Activated naive CD4-positive, alpha-beta T cell treated with anti-CD3 and anti-CD28 coated beads, Interleukin-2, amount 50 U/mL, for 24 hours (primary cell): ENCODE measurements at regions not wholly inside any gene's neighbourhood (a gene's known extent, or its start where the extent isn't known, plus 50 kb on each side); places are given as distances from the start of the nearest gene placed in this dataset.

Experiments
- H3K27ac Mint-ChIP-seq: one replicate; pipeline ENCODE4 v1.8.0; 2021; ENCODE audit warnings: mild to moderate bottlenecking, mixed read lengths
- H3K27me3 Mint-ChIP-seq: one replicate; pipeline ENCODE4 v1.8.0; 2021; ENCODE audit warnings: mixed read lengths
- H3K36me3 Mint-ChIP-seq: one replicate; pipeline ENCODE4 v1.8.0; 2021; ENCODE audit warnings: mixed read lengths
- H3K4me1 Mint-ChIP-seq: one replicate; pipeline ENCODE4 v1.8.0; 2021; ENCODE audit warnings: mixed read lengths
- H3K4me3 Mint-ChIP-seq: one replicate; pipeline ENCODE4 v1.8.0; 2021; ENCODE audit warnings: mild to moderate bottlenecking, mixed read lengths
- H3K9me3 Mint-ChIP-seq: one replicate; pipeline ENCODE4 v1.8.0; 2021; ENCODE audit warnings: mixed read lengths

DNA sequence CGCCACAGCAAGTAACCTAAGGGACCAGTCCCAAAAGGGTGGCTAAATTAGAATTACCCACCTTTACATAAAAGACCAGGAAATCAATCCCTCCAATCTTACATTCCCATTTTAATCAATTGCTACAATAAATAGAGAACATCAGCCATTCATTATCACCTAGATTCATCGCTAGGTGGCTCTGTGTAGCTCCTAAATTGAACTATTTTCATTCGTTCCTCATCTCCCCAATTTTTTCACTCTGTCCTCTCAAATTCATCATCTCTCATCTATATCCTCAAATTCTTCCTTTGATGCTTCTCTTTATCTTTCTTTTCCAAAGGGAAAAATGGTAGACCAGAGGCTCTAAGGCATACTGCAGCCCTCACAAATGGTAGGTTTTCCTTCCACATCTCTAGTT lies 108.2 kb upstream of the TNC start:
- Mint-ChIP-seq H3K4me1 (no peaks in the 10 kb centered on the region), H3K9me3 (no peaks in the 10 kb centered on the region), H3K27ac (no peak overlapping the region), H3K27me3 (peaks cover 9% of the 10 kb centered on the region), H3K4me3 (no peak overlapping the region), H3K36me3 (no peaks in the 10 kb centered on the region)

- no peak overlapping the region for H3K27ac Mint-ChIP-seq
- H3K9me3 Mint-ChIP-seq, result no peaks in the 10 kb centered on the region
Measured at GRCh38 chr9:115229496-115229895, 111.5 kb upstream of the TNC start.

DNA sequence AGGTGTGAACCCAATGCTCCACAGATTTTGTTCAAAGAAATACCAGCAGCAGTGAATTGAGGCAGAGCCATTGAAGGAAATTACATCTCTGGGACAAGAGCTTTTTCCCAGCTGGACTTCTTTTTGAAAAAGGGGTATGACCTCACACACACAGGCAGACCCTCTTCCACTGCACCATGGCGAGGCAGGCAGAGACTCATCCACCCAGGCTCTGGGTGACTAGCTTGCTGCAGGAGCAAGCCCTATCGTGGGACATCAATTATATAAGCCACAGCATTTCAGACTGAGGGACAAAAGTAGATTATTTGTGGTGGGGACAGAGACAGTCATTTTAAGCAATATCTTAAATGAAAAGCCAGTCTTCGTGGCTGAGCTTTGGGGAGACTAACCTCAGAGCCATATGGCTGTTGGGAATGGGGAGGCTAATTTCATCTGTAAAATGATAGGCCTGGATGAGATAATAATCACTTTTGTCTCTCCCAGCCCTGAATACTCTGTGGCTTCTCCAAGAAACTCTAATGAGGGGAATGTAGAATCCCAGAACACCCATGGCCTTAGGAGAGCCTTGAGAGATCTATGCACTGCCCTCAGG lies 113.1 kb upstream of the TNC start:
- no peaks in the 10 kb centered on the region for H3K4me1 Mint-ChIP-seq
- no peaks in the 10 kb centered on the region for H3K36me3 Mint-ChIP-seq
- H3K27ac Mint-ChIP-seq, result no peak overlapping the region
- peaks cover 10% of the 10 kb centered on the region for H3K27me3 Mint-ChIP-seq
- H3K9me3 Mint-ChIP-seq, result no peaks in the 10 kb centered on the region
- H3K4me3 Mint-ChIP-seq, result no peak overlapping the region

More at GRCh38 chr9:115229496-115229895, 111.5 kb upstream of the TNC start:
- Mint-ChIP-seq H3K27me3 (peaks cover 13% of the 10 kb centered on the region), H3K4me1 (no peaks in the 10 kb centered on the region), H3K36me3 (no peaks in the 10 kb centered on the region), H3K4me3 (no peak overlapping the region)

DNA sequence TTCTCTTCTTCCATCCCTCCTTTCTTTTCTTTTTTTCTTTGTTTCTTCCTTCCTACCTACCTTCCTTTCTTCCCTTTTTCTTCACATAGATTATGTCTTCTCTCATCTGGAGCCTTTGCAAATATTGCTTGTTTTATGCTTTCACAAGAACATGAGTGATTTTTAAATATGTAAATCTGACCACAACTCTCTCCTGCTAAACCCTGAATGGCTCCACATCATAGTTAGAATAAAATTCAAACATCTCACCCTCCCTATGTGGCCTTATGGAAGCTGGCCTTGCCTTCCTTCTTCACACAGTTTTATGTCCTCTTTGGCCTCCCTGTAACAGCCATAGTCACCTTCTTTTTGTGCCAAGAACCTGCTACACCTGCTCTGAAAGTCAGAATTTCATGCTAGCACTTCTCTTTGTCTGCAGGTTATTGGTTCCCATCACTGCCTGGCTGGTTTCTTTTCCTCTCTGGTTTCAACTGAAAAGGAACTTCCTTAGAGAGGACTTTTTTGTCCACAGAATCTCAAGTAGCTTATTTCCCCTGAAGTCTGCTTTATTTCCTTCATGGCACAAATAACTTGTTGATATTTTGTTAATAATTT lies 114.3 kb upstream of the TNC start:
- H3K27me3 Mint-ChIP-seq, result peaks cover 14% of the 10 kb centered on the region
- H3K9me3 Mint-ChIP-seq, result no peaks in the 10 kb centered on the region
- no peak overlapping the region for H3K27ac Mint-ChIP-seq
- H3K4me1 Mint-ChIP-seq, result no peaks in the 10 kb centered on the region
- no peak overlapping the region for H3K4me3 Mint-ChIP-seq
- no peaks in the 10 kb centered on the region for H3K36me3 Mint-ChIP-seq

DNA sequence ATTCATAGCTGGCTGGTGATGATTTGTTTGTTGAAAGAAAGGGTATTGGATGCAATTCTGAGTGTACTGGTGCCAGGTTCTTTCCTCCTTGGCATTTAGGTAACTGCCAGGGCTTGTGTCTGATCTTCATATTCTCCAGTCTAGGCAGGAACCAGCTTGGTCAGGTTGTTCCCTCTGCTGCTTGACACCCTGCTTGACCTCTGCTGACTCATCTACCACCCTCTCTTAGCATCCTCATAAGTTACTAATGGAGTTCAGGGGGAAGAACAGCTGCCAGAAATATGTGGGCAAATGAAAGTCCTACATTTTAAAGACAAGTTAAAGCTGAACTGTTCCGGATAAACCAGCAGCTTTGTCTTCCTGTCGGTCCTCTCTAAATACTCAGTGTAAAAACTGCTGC lies 116.1 kb upstream of the TNC start:
- Mint-ChIP-seq H3K9me3 (no peaks in the 10 kb centered on the region), H3K27me3 (peaks cover 17% of the 10 kb centered on the region), H3K4me3 (no peak overlapping the region), H3K4me1 (no peaks in the 10 kb centered on the region), H3K36me3 (no peaks in the 10 kb centered on the region), H3K27ac (no peak overlapping the region)

- H3K4me3 Mint-ChIP-seq, result no peak overlapping the region
- no peaks in the 10 kb centered on the region for H3K36me3 Mint-ChIP-seq
- H3K27me3 Mint-ChIP-seq, result peaks cover 17% of the 10 kb centered on the region
- no peak overlapping the region for H3K27ac Mint-ChIP-seq
- no peaks in the 10 kb centered on the region for H3K4me1 Mint-ChIP-seq
- H3K9me3 Mint-ChIP-seq, result no peaks in the 10 kb centered on the region
Measured at GRCh38 chr9:115235221-115235620, 117.3 kb upstream of the TNC start.

GRCh38 chr9:115237385-115237998 lies 119.5 kb upstream of the TNC start:
- Mint-ChIP-seq H3K27me3 (peaks cover 9% of the 10 kb centered on the region), H3K4me1 (no peaks in the 10 kb centered on the region), H3K9me3 (no peaks in the 10 kb centered on the region), H3K36me3 (no peaks in the 10 kb centered on the region), H3K27ac (no peak overlapping the region), H3K4me3 (no peak overlapping the region)

DNA sequence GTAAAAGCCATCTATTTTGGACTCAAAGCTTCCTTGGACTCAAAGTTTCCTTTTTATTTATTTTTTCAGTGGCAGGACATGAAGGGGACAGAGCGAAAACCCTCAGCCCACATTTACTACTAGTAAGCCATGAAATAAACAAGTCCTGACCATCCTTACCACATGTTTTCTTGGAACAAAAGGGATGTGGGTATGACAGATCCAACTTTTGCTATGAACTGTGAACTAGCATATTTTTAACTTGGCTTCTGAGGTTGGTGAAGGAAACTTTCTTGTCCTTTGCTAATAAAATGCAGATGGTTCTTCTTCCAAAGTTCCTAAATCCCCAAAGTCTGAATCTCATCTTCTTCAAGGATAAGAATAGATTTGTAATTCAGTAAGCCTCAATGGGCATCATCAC lies 122.7 kb upstream of the TNC start:
- Mint-ChIP-seq H3K9me3 (no peaks in the 10 kb centered on the region), H3K36me3 (no peaks in the 10 kb centered on the region), H3K4me1 (no peaks in the 10 kb centered on the region), H3K27ac (no peak overlapping the region), H3K4me3 (no peak overlapping the region), H3K27me3 (peaks cover 7% of the 10 kb centered on the region)

DNA sequence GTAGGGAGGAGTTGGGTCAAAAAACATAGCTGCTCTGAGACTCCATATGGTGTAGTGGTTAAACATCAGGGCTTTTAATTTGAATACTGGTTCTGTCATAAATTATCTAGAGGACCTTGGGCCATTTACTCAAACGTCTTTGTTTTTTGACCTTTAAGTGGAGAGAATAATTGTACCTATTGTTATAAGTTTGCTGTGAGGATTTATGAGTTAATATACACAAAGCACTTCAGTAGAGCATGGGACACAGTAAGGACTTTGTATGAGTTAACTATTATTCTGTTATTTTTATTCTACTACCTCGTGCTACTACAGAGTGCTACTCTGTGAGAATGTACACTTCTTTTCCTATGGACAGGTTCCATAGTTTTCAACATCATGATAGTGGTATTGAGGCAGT lies 123.7 kb upstream of the TNC start:
- Mint-ChIP-seq H3K4me3 (no peak overlapping the region), H3K27me3 (peaks cover 5% of the 10 kb centered on the region), H3K27ac (no peak overlapping the region)

GRCh38 chr9:115249488-115249887 lies 131.5 kb upstream of the TNC start:
- Mint-ChIP-seq H3K27ac (no peak overlapping the region), H3K4me3 (no peak overlapping the region), H3K36me3 (no peaks in the 10 kb centered on the region), H3K4me1 (no peaks in the 10 kb centered on the region), H3K27me3 (peaks cover 7% of the 10 kb centered on the region), H3K9me3 (no peaks in the 10 kb centered on the region)

More for the DNA sequence above, 123.7 kb upstream of the TNC start:
- H3K9me3 Mint-ChIP-seq, result no peaks in the 10 kb centered on the region
- no peaks in the 10 kb centered on the region for H3K4me1 Mint-ChIP-seq
- no peaks in the 10 kb centered on the region for H3K36me3 Mint-ChIP-seq

DNA sequence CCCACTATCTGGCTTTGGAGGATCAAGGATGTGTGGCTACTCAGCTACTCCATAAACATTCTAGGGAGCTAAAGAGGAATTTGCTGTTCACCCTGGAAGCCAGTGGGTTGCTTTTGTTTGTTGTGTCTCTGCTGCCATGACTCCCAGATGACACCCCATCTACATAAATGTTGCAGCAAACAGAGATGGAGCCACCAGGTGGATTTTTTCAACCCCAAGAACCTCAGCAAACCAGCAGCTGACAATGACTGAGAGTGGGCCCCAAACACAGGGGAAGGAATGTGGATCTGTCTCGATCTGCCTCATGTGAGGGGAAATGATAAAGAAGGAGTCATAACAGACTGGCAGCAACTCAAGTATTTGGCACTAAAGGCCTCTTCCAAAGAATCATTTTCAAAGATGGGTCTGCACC lies 132.7 kb upstream of the TNC start:
- Mint-ChIP-seq H3K27me3 (peaks cover 12% of the 10 kb centered on the region), H3K27ac (no peak overlapping the region), H3K4me3 (no peak overlapping the region), H3K9me3 (no peaks in the 10 kb centered on the region), H3K36me3 (no peaks in the 10 kb centered on the region), H3K4me1 (no peaks in the 10 kb centered on the region)

GRCh38 chr9:115254287-115255180 lies 136.6 kb upstream of the TNC start:
- no peak overlapping the region for H3K4me3 Mint-ChIP-seq
- H3K9me3 Mint-ChIP-seq, result no peaks in the 10 kb centered on the region
- no peak overlapping the region for H3K27ac Mint-ChIP-seq
- H3K27me3 Mint-ChIP-seq, result peaks cover 14% of the 10 kb centered on the region
- no peaks in the 10 kb centered on the region for H3K4me1 Mint-ChIP-seq
- no peaks in the 10 kb centered on the region for H3K36me3 Mint-ChIP-seq

DNA sequence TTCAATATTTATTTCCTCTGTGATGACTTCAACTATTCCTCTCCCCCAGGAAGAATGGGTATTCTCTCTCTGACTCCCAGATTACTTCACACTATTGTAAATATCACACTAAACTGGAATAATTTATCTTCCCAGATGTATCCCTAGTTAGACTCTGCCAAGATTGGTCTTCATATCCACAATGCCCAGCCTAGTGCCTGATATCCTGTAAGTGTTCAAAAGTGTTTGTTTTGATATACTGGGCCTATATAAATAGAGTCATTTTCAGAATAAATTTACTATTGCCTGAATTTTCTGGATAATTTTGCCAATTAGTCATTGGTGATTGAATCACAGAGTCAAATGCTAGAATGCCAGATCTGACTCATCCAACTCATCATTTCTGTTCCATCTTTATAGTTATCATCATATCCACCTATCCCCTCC lies 143.7 kb upstream of the TNC start:
- Mint-ChIP-seq H3K4me1 (no peaks in the 10 kb centered on the region), H3K9me3 (peaks cover 4% of the 10 kb centered on the region), H3K36me3 (no peaks in the 10 kb centered on the region), H3K4me3 (no peak overlapping the region), H3K27ac (peak overlapping the region; percentile 5), H3K27me3 (peaks cover 8% of the 10 kb centered on the region)

DNA sequence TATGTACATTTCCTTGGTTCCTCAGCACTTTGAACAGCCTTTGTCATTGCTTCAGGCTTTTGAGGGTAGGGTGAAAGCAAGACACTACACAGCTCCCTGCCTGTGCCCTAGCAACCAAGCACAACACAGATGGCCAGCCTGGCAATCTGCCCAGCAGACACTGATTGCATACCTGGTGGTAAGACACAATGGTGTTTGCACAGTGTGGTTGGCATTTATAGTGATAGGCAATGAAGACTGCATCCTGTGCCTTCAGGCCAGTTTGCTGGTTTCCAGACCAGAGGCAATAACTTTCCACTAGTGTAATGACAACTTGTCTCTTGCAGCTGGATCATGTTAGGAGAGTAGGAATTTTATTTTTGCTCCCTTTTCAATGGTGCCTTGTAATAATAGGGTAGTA lies 144.5 kb upstream of the TNC start:
- no peak overlapping the region for H3K27ac Mint-ChIP-seq
- no peaks in the 10 kb centered on the region for H3K4me1 Mint-ChIP-seq

DNA sequence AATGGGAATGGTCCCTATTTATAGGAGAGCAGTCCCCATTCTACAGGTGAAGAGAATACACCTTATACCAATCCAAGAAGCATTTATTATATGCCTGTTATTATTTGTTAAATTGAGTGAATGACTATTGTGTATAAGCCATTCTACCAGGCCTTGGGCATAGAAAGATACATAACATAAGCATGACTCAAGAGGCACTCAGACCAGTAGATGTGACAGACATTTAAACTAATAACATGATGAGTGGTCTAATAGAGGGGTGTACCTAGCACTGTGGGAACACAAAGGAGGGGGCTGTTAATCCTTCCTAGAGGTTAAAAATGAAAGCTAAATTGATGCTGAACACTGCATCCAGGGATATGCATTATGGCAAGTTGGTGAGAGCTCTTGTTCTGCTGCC lies 145.0 kb upstream of the TNC start:
- H3K27ac Mint-ChIP-seq, result no peak overlapping the region
- H3K27me3 Mint-ChIP-seq, result peaks cover 8% of the 10 kb centered on the region
- H3K36me3 Mint-ChIP-seq, result no peaks in the 10 kb centered on the region
- H3K4me3 Mint-ChIP-seq, result no peak overlapping the region
- H3K9me3 Mint-ChIP-seq, result peaks cover 4% of the 10 kb centered on the region
- no peaks in the 10 kb centered on the region for H3K4me1 Mint-ChIP-seq

More for the DNA sequence above, 144.5 kb upstream of the TNC start:
- Mint-ChIP-seq H3K27me3 (peaks cover 8% of the 10 kb centered on the region), H3K9me3 (peaks cover 4% of the 10 kb centered on the region), H3K4me3 (no peak overlapping the region), H3K36me3 (no peaks in the 10 kb centered on the region)
